Mucosa of descending colon (tissue), 3 donors: ENCODE measurements at regions not wholly inside any gene's neighbourhood (a gene's known extent, or its start where the extent isn't known, plus 50 kb on each side); places are given as distances from the start of the nearest gene placed in this dataset.

Source experiments
- ATAC-seq: fragments of 200-7000 bp; cut with Tn5 transposase; one replicate; pipeline ENCODE4 v1.9.1; 2020; ENCODE audit warnings: mild to moderate bottlenecking, moderate library complexity
- DNase-seq, 3 donors: peaks; one replicate each; pipeline ENCODE4 v3.0.0-alpha.2; 2020
- H3K36me3 ChIP-seq: fragments of 200-600 bp; one replicate; pipeline ENCODE4 v1.8.0; 2021; ENCODE audit warnings: low read depth, mild to moderate bottlenecking
- H3K4me1 ChIP-seq: fragments of 200-600 bp; one replicate; pipeline ENCODE4 v1.8.0; 2021; ENCODE audit warnings: low read depth, mild to moderate bottlenecking
- H3K4me3 ChIP-seq: fragments of 200-600 bp; one replicate; pipeline ENCODE4 v1.8.0; 2021; ENCODE audit warnings: mild to moderate bottlenecking
- H3K9me3 ChIP-seq: fragments of 200-600 bp; one replicate; pipeline ENCODE4 v1.8.0; 2021; ENCODE audit warnings: mild to moderate bottlenecking
- CTCF ChIP-seq: fragments of 200-600 bp; IDR thresholded peaks from one replicate; pipeline ENCODE4 v1.8.0; 2022; ENCODE audit warnings: antibody characterized with exemption, mild to moderate bottlenecking
- intact Hi-C, 2 donors: fragments of 100-400 bp; cut with DNase I in 1 of 2; cut with micrococcal nuclease in 1 of 2; formaldehyde crosslinking; loops; one replicate each; pipeline versions ENCODE4 v1.11.0 to v1.11.1; 2022; cut with DNase I, micrococcal nuclease
- donor health status: DM: no; HTN: no; CAD: no; lungs with moderate emphysema.
- donor health status: DM: no; HTN: no; CAD: no.
- donor health status: DM: no; HTN: yes; CAD: no.

GRCh38 chr4:79472693-79473438, 64.8 kb upstream of the GK2 start:
- DNase-seq, result no peak
- ATAC-seq, result no peak
- Histone ChIP-seq H3K9me3 (no peaks in the 10 kb centered on the region), H3K4me3 (no peak overlapping the region), H3K4me1 (no peaks in the 10 kb centered on the region), H3K36me3 (no peaks in the 10 kb centered on the region)
- intact Hi-C loops, result no loop called here
- no peak for TF ChIP-seq CTCF

GRCh38 chr4:79472036-79472435, 64.0 kb upstream of the GK2 start:
- no peak for TF ChIP-seq CTCF
- Histone ChIP-seq H3K4me1 (no peaks in the 10 kb centered on the region), H3K9me3 (no peaks in the 10 kb centered on the region), H3K36me3 (no peaks in the 10 kb centered on the region), H3K4me3 (no peak overlapping the region)
- intact Hi-C loops, result no loop called here
- no peak for DNase-seq
- no peak for ATAC-seq

GRCh38 chr4:79471309-79471708, 63.3 kb upstream of the GK2 start:
- DNase-seq, result no peak
- TF ChIP-seq CTCF, result no peak
- no peaks in the 10 kb centered on the region for H3K4me1 ChIP-seq
- no peak for ATAC-seq
- no peak overlapping the region for H3K4me3 ChIP-seq
- intact Hi-C loops, result no loop called here
- no peaks in the 10 kb centered on the region for H3K9me3 ChIP-seq
- no peaks in the 10 kb centered on the region for H3K36me3 ChIP-seq

- no peak for TF ChIP-seq CTCF
- Histone ChIP-seq H3K36me3 (no peaks in the 10 kb centered on the region), H3K4me3 (no peak overlapping the region), H3K4me1 (no peaks in the 10 kb centered on the region), H3K9me3 (no peaks in the 10 kb centered on the region)
- no peak for ATAC-seq
- intact Hi-C loops, result no loop called here
- DNase-seq, result no peak
Observed at GRCh38 chr4:79467246-79467932, 59.4 kb upstream of the GK2 start.

- TF ChIP-seq CTCF, result no peak
- DNase-seq (no peak), ATAC-seq (no peak)
- intact Hi-C loops, result no loop called here
- no peaks in the 10 kb centered on the region for H3K36me3 ChIP-seq
- H3K4me3 ChIP-seq, result no peak overlapping the region
- H3K4me1 ChIP-seq, result no peaks in the 10 kb centered on the region
- H3K9me3 ChIP-seq, result no peaks in the 10 kb centered on the region
Observed at GRCh38 chr4:79466621-79467020, 58.6 kb upstream of the GK2 start.
